DMS53 (cell line): ENCODE measurements at regions not wholly inside any gene's neighbourhood (a gene's known extent, or its start where the extent isn't known, plus 50 kb on each side); places are given as distances from the start of the nearest gene placed in this dataset.
"Not testable (repeated sequence)": the region's sequence is repeated elsewhere in the genome, so short reads cannot be mapped to it uniquely, and the experiment has no call there.

Experiments
- DNase-seq: peaks from one replicate; lab custom pipeline; 2025; lab: John Stamatoyannopoulos, UW

DNA sequence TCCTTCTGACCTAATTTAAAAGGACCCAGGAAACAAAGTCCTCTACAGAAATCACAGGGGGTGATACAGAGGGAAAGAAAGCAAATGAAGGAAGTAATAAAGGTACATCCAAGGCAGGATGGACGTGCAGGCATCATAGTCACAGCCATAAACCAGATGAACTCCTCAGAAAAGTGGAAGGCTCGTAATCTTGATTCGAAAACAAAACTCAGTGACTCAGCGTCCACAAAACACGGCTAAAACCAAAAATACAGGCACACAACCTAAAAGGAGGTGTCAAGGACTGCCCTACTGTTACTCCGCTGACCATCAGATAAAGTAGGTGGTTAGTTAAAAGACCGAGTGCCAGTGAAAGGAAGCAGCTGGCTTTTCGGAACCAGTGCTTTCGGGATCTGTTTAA, 81.5 kb downstream of the TRIM69 start:
- DNase-seq = not testable (repeated sequence)

DNA sequence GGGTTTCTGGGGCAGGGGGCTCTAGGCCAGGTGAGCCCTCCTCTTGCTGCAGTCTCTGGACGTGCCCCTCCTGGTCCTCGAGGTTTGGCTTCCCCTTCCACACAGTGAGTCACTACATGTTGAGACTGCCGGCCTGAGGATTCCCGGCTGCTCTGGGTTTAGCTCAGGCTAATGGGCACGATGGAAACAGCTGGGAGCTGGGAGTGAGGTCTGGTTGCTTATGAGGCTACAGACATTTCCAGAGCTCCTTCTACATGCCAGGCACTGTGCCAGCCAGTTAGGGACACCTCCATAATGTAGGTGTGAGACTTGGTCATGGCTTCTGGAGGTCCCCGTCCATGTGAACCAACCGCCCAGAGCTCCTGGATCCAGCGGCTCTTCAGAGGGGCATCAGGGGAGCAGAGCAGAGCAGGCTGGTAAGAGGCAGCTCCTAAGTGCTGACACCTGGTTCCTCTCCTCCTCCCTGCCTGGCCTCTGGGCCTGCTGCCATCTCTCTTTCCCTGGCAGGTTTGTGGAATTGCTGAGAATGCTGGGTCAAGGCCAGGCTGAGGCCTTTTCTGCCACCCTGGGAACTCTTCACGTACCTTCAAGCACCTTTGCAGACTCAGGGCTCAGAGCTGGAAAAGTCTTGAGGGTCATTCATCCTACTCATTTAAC, 83.1 kb downstream of the TRIM69 start:
- DNase-seq = not testable (repeated sequence)

DNA sequence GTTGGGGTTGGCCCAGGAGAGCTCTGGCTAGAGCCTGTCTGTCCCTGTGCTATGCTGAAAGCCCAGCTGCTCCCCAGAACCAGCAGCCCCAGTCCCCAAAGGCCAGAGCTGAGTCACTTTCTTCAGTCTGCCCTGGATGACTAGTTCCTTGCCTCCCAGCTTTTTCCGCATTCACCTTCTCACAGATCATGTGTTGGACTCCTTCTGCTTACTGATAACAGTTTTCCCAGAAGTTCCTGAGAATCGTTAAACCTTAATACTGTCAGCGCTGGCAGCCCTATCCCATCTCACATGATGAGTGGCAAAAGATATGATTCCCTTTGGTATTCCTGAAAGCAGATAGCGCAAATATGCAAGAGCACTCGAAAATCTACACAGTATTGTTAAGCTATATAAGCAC, 84.2 kb downstream of the TRIM69 start:
- not testable (repeated sequence) for DNase-seq

- not testable (repeated sequence) for DNase-seq
Measured at GRCh38 chr15:44820967-44821366, 84.6 kb downstream of the TRIM69 start.

DNA sequence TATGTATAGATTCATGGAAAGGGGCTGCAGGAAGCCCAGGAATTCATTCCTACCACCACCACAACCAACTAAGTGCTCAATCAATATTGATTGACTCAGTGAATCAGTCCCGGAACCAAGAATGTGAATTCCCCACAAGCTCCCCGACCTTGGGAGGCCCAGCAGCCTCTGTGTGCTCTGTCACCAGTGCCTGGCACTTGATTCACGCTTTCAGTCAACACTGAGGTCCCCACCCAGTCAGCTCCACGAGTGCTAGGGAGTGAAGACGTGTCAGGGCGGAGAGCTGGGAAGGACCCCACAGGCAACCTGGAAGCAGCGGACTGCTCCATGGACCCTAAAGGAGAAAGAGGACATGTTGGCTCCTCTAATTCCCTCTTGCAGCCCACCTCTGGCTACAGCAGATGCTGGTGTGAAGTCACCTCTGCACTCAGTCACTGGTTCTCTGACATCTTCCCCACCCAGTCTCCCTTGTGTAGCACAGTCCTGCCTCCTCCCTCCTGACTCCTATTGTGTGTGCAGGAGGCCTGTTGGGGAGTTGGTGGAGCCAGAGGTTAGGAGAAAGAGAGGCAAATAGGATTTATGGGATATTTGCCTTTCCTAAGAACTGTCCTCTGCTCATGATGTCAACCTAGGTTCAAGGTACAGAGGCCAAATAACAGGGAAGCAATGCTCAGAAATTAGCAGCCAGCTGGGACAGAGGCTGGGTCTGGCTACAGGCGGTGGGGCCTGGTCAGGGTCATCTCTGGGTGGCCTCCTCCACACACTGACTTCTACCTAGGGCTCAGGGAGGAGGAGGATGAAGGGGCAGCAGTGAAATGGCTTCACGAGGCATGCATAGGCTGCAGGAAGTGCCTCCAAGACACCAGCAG, 88.2 kb downstream of the TRIM69 start:
- not testable (repeated sequence) for DNase-seq

DNA sequence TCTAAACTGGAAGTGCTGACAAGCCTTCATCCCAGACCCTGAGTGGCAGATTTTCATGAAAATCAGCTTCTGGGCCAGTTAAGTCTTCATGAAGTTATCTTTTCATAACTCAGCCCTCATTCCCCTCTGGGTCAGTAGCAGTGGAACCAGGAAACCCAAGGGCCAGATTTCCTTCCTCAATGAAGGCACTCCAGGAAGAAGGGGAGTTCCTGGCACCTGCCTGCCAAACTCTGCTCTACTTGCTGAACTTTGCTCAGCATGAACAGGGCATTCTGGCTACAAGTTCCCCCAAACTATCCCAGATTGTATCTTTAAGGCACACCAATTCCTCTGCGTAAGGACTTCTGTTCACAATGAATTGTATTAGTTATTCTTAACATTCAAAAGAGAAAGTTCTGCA, 90.3 kb downstream of the TRIM69 start:
- not testable (repeated sequence) for DNase-seq

GRCh38 chr15:44828229-44828914, 92.0 kb downstream of the TRIM69 start:
- not testable (repeated sequence) for DNase-seq

GRCh38 chr15:44829150-44829549, 92.8 kb downstream of the TRIM69 start:
- DNase-seq = not testable (repeated sequence)

DNA sequence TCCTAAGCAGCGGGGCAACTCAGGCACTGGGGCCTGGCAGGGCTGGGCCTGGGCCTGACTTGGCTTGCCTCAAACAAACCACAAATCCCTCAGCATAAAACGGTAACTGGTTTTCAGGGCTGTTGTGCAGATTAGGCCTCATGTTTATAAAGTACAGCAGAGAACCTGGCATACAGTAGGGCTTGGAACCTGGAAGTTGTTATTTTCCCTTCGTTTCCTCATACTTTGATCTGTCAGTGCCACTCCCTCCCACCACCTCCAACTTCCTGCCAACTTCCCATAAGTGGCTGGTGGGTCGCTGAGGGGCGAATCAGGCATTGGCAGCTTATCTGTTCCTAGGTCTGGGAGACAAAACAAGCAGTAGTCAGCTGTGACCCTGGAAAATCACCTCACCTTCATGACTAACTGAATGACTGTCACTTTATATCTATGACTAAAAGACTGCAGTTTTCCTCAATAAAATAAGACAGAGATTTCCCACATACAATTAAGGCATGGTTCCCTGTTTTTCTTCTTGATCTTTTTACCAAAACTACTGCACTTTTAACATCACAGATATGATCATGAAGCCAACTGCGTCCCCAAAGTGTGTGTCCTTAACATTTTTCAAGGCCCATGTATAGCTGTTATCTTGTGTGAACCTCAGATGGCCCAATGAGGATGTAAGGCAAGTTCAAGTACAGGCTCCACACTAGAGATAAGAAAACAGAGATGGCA, 94.5 kb downstream of the TRIM69 start:
- not testable (repeated sequence) for DNase-seq

GRCh38 chr15:44831409-44831741, 95.0 kb downstream of the TRIM69 start:
- DNase-seq = not testable (repeated sequence)

- DNase-seq = not testable (repeated sequence)
Measured at GRCh38 chr15:44832133-44832532, 95.8 kb downstream of the TRIM69 start.

DNA sequence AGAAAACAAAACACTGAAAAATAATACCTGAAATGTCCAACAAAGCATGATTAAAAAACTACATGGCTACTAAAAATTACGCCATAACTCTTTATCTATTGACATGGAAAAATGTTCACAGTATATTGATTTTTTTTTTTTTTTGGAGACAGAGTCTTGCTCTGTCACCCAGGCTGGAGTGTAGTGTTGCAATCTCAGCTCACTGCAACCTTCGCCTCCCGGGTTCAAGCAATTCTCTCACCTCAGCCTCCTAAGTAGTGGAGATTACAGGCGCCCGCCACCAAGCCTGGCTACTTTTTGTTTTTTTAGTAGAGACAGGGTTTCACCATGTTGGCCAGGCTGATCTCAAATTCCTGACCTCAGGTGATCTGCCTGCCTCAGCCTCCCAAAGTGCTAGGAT, 96.8 kb downstream of the TRIM69 start:
- not testable (repeated sequence) for DNase-seq

DNA sequence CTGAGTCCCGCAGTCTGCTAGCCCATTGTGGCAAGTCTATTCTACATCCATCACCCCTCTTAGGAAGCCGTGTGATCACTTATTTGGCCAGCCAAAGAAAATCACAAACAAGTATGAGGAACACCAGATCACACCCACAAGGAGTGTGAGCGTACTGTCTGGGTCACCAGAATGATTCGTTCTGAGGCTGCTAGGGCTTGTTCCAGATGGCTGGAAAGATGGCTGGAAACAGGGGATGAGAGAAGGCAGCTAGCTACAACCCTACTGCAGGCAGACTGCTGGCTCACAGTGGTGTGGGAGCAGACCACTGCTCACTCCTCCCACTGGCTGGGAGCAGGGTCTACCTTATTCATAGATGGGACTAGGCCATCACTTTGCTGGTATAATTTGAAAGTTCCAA, 97.4 kb downstream of the TRIM69 start:
- not testable (repeated sequence) for DNase-seq

DNA sequence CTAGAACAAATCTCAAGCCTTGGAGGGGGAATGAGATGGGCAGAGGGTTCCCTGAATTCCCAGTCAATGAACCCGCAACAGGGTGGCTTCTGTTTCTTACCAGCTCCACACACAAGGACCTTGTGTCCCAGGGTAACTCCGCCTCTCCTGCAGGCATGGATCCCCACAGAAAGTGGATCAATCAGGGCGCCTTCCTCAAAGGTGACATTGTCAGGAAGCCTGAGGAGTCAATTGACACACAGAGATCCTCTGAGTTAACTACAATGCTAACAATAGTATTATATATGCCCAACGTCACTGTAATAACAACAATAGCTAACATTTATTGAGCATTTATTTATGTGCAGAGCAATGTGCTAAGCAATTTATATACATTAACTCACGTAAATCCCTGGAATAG, 98.8 kb downstream of the TRIM69 start:
- DNase-seq = not testable (repeated sequence)

GRCh38 chr15:44836094-44836493, 99.8 kb downstream of the TRIM69 start:
- no peak for DNase-seq

DNA sequence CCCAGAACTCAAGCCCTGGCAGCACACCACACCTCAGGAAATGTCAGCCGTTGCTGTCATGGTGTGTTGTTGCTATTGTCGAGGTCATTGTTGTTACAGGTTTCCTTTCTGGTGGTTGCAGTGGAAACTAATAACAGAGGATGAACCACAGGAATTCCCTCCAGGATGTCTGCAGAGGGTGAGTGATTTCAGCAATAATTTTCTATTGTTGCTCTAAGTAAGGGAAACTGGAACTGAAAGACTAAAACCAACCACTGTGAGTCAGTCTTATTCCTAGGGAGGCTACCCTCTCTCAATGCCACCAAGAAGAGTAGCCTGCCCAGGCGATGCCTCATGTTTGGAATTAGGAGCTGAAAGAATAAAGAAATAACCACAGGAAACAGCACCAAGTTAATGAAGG, 102.6 kb downstream of the TRIM69 start:
- not testable (repeated sequence) for DNase-seq

GRCh38 chr15:44841762-44842161, 105.4 kb downstream of the TRIM69 start:
- DNase-seq = not testable (repeated sequence)

- not testable (repeated sequence) for DNase-seq
Measured at GRCh38 chr15:44842883-44843282, 106.6 kb downstream of the TRIM69 start.

GRCh38 chr15:44844936-44845335, 108.6 kb downstream of the TRIM69 start:
- DNase-seq = not testable (repeated sequence)

- not testable (repeated sequence) for DNase-seq
Measured at GRCh38 chr15:44846156-44846555, 109.8 kb downstream of the TRIM69 start.

- not testable (repeated sequence) for DNase-seq
Measured at GRCh38 chr15:44847555-44847954, 108.9 kb upstream of the TERB2 start.

DNA sequence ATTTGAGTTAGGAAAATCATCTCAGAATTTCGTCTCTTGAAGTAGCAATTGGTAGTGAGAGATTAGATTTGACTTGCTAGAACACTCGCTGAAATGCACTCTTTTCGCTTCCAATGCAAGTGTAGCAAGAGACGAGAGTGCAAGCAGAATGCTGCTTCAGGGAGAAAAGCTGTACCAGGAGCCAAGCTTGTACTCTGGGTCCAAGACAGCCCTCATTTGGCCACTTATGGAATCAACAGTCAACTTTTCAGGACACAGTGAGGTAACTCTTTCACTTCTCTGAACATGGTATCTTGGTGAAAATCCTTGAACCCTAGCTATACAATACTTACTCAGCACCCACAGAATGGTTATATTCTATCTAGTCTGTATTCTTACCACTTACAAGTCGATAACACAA, 107.6 kb upstream of the TERB2 start:
- peak; percentile 11 for DNase-seq
